NCI-H187 treated with DMSO at 0.1 percent for 48 hours (cell line): ENCODE measurements at regions not wholly inside any gene's neighbourhood (a gene's known extent, or its start where the extent isn't known, plus 50 kb on each side); places are given as distances from the start of the nearest gene placed in this dataset.

Source experiments
- DNase-seq: peaks from one replicate; lab custom pipeline; 2025; lab: John Stamatoyannopoulos, UW

GRCh38 chr2:167900435-167901114, 346.8 kb downstream of the STK39 start:
- DNase-seq = no peak

- DNase-seq = no peak
Measured at GRCh38 chr2:167898340-167898739, 349.1 kb downstream of the STK39 start.

- DNase-seq = no peak
Measured at GRCh38 chr2:167891841-167892240, 355.6 kb downstream of the STK39 start.

- DNase-seq = no peak
Measured at GRCh38 chr2:167890739-167891138, 356.7 kb downstream of the STK39 start.

DNA sequence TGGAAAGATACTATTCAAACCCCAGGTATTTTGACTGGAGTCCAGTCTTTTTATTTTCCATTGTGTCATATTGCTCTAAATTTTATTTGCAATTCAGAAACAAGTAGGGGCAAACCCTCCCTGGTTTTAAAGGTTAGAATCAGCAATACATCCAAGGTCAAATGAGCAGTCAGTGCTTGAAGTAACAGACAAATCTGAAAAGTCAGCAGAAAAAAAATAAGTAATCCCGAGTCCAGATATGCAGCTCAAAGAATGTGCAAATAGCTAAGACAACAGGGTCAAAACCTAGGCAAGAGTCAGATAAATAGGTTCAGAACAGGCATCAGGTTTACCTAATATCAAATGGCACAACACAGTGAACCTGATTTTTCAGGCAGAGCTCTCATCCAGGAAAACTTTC, 367.0 kb downstream of the STK39 start:
- DNase-seq = no peak

DNA sequence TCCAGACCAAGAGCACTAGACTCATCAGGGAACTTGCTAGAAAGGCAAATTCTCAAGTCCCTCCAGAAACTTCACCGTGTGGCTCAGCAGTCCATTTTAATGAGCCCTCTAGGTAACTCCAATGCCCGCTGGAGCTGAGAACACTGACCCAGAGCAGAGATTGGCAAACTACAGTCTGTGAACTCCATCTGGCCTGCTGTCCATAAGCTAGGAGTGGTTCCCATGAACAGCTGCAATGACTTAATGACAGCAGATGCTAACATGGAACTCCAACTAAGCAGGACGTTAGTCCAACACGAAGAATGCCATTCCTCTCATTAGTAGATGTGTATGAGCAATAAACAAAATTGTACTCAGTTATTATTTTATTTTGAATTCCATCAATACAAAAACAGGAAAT, 371.9 kb downstream of the STK39 start:
- DNase-seq = no peak

- DNase-seq = no peak
Measured at GRCh38 chr2:167874812-167875211, 372.6 kb downstream of the STK39 start.

DNA sequence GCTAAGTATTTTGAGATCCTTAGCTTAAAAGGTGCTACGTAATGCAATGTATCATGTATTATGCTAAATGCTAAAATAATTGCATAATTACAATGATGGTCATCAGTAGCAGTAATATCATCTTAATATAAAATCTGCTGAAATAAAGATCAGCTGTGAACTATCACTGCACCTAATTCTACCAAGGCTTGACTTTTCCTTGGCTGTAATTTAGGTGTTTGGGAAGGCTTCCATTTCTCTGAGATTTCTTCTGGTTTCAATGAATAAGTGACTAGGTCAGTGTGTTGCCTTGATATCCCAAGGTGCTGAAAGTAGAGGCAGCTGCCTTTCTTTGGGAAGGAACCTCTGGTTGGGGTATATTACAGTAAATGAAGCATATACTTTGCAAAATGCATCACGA, 376.1 kb downstream of the STK39 start:
- no peak for DNase-seq

- no peak for DNase-seq
Measured at GRCh38 chr2:167869200-167869599, 378.2 kb downstream of the STK39 start.

- no peak for DNase-seq
Measured at GRCh38 chr2:167863377-167863776, 384.0 kb downstream of the STK39 start.

GRCh38 chr2:167862782-167863181, 384.6 kb downstream of the STK39 start:
- DNase-seq = peak; percentile 30

DNA sequence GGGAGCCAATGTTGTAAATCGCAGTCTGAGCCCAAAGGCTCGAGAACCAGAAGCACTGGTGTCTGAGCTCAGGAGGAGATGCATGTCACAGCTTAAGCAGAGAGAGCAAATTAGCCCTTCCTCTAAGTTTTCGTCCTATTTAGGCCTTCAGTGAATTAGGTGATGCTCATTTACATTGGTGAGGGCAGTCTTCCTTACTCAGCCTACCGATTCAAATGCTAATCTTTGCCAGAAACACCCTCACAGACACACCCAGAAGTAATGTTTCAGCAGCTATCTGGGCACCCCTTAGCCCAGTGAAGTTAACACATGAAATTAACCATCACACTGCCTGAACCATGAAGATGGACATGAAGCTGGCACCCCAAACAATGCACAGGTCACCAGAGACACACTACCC, 385.1 kb downstream of the STK39 start:
- DNase-seq = no peak

- DNase-seq = no peak
Measured at GRCh38 chr2:167861574-167862193, 385.7 kb downstream of the STK39 start.

DNA sequence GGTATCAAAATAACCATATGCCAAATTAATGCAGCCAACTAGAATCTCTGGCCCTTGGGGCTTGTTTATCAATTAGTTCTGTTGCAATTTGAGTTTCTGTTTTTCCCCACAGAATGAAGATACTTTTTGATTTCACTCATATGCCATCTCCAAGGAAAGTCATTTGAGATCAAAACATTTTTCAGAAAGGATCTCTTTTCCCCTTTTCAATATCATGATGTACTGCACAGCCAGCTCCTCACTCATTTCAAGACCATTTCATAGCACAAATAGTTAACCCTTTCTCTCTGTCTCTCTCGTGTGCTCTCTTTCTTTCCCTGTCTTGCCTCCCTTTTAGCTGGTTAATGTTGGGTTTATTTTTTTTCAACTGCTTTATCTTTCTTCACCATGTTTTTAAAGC, 387.3 kb downstream of the STK39 start:
- DNase-seq = no peak

DNA sequence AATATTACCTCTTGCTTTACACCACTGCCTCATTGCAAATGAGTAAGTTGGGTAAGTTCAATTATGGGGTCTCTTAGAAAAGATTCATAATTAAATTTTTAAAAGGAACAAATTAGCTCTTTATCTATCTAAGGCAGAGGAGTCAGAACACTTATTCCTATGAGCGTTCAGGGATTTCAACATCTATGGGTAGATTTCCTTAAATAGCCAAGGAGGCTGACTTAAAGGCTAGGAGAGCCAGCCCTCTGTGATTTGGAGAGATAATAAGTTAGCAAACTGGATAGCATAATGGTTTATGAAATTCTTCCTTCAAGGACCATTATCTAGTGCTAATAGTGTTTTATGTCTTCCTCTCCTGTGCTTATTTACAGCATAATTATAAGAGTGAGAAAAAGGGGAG, 387.7 kb downstream of the STK39 start:
- no peak for DNase-seq

- no peak for DNase-seq
Measured at GRCh38 chr2:167858086-167858485, 389.3 kb downstream of the STK39 start.

DNA sequence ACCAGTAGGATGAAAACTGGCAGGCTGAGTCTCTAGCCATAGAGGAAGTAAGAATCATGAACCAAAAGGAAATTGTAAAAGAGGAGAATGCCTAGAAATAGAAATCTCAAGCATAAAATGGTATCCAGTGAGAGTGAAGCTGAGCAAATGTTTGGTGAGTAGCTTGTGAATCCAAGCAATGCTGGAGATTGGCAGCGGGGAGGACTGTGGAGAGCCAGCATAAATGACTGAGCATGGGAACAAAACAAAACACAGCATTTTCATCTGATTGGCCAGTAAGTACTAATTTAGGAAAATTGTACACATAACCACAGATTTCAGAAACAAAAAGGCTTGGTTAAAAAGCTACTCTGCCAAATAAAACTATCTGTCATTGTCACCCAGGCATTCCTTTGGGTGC, 390.0 kb downstream of the STK39 start:
- DNase-seq = no peak

- DNase-seq = no peak
Measured at GRCh38 chr2:167856190-167856589, 391.2 kb downstream of the STK39 start.

GRCh38 chr2:167855211-167855610, 392.2 kb downstream of the STK39 start:
- no peak for DNase-seq

DNA sequence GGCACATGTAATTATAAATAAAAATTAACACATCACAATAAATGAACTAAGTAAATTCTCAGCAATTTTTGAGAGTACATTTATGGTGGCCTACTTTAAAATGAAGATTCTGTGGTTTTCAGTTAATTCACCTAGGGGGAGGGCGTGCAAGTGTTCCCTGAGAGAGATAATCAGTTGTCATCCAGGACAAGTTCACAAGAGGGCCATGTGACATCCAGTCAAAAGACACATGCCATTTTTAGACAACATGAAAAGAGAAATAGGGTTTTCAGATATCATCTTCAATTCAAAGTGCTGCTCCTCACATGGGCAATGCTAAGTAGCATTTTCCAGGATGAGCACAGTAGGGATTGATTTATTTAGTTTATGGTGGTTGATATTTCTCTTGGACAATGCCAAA, 393.7 kb downstream of the STK39 start:
- no peak for DNase-seq

GRCh38 chr2:167851876-167852275, 395.5 kb downstream of the STK39 start:
- no peak for DNase-seq

- no peak for DNase-seq
Measured at GRCh38 chr2:167851323-167851860, 396.0 kb downstream of the STK39 start.

- no peak for DNase-seq
Measured at GRCh38 chr2:167844714-167845530, 402.5 kb downstream of the STK39 start.
